Fibroblast of mammary gland (primary cell): ENCODE measurements at regions not wholly inside any gene's neighbourhood (a gene's known extent, or its start where the extent isn't known, plus 50 kb on each side); places are given as distances from the start of the nearest gene placed in this dataset.

Source experiments
- DNase-seq: peaks from one replicate; pipeline ENCODE4 v3.0.0-alpha.2; 2010; ENCODE audit warnings: low read depth
- H3K4me3 ChIP-seq: 2 replicates; pipeline ENCODE4 v1.5.1; 2011; ENCODE audit warnings: low read depth, mild to moderate bottlenecking, low read length, moderate library complexity; ENCODE audit not compliant: control insufficient read depth
- CTCF ChIP-seq: conservative IDR thresholded peaks from 2 replicates; pipeline ENCODE4 v1.5.1; 2011; ENCODE audit warnings: low read depth, low read length, inconsistent platforms; ENCODE audit not compliant: control insufficient read depth, insufficient read depth

GRCh38 chr2:204260162-204260877 is 285.0 kb upstream of the PARD3B start:
- no peak overlapping the region for H3K4me3 ChIP-seq
- peak; percentile 72 for TF ChIP-seq CTCF
- DNase-seq = peak; percentile 70

- no peak overlapping the region for H3K4me3 ChIP-seq
- TF ChIP-seq CTCF = no peak
- no peak for DNase-seq
Observed at GRCh38 chr2:204260901-204261300, 284.4 kb upstream of the PARD3B start.

GRCh38 chr2:204261846-204262245 is 283.4 kb upstream of the PARD3B start:
- H3K4me3 ChIP-seq = no peak overlapping the region
- DNase-seq = no peak
- TF ChIP-seq CTCF = no peak

GRCh38 chr2:204264085-204264553 is 281.2 kb upstream of the PARD3B start:
- DNase-seq = no peak
- no peak for TF ChIP-seq CTCF
- no peak overlapping the region for H3K4me3 ChIP-seq

- no peak for TF ChIP-seq CTCF
- no peak for DNase-seq
- H3K4me3 ChIP-seq = no peak overlapping the region
Observed at GRCh38 chr2:204264621-204265140, 280.6 kb upstream of the PARD3B start.

GRCh38 chr2:204265681-204266181 is 279.5 kb upstream of the PARD3B start:
- H3K4me3 ChIP-seq = no peak overlapping the region
- no peak for DNase-seq
- TF ChIP-seq CTCF = no peak
